ENCODE measurements at regions not wholly inside any gene's neighbourhood (a gene's known extent, or its start where the extent isn't known, plus 50 kb on each side); places are given as distances from the start of the nearest gene placed in this dataset.

- no peak for TF ChIP-seq CTCF (IDR thresholded peaks at IDR 0.05 in 8 of 11, conservative IDR thresholded peaks at IDR 0.05 in 3 of 11)
- no peak for TF ChIP-seq POLR2A (IDR thresholded peaks at IDR 0.05)
These were observed 57.5 kb upstream of the SNRPB2 start for GRCh38 chr20:16672299-16672698.

All from spleen (tissue), 7 donors.